ENCODE measurements at regions not wholly inside any gene's neighbourhood (a gene's known extent, or its start where the extent isn't known, plus 50 kb on each side); places are given as distances from the start of the nearest gene placed in this dataset.
"Not testable (repeated sequence)": the region's sequence is repeated elsewhere in the genome, so short reads cannot be mapped to it uniquely, and the experiment has no call there.

GRCh38 chrX:31014474-31014873 is 57.4 kb downstream of the FTHL17 start:
- not testable (repeated sequence) for H3K4me3 ChIP-seq; H3K9ac ChIP-seq (ENCODE audit: insufficient read depth in 1 of 2, low read length in 2 of 2); DNase-seq; H3K9me3 ChIP-seq (ENCODE audit: control insufficient read depth in 4 of 4, insufficient read depth in 3 of 4, low read length in 3 of 4); H3K36me3 ChIP-seq (ENCODE audit: control insufficient read depth in 4 of 4, insufficient read depth in 4 of 4, low read length in 4 of 4); ATAC-seq (ENCODE audit: insufficient read depth, low FRiP score); H3K27ac ChIP-seq (ENCODE audit: low read depth in 1 of 2, low read length in 1 of 2); H3K27me3 ChIP-seq (ENCODE audit: control insufficient read depth in 3 of 3, insufficient read depth in 3 of 3, low read length in 2 of 3); H3K4me1 ChIP-seq (ENCODE audit: control insufficient read depth in 5 of 5, insufficient read depth in 5 of 5, low read length in 5 of 5)
- WGBS, 2 donors: 77 to 95% methylated on average over 11 of the region's 11 CpGs

GRCh38 chrX:31012509-31013025 is 59.3 kb downstream of the FTHL17 start:
- 81 to 89% methylated on average over 6 of the region's 6 CpGs for WGBS, 2 donors
- H3K9me3 ChIP-seq (ENCODE audit: control insufficient read depth in 4 of 4, insufficient read depth in 3 of 4, low read length in 3 of 4): no peaks in the 10 kb centered on the region
- H3K36me3 ChIP-seq (ENCODE audit: control insufficient read depth in 4 of 4, insufficient read depth in 4 of 4, low read length in 4 of 4): no peaks in the 10 kb centered on the region
- no peak overlapping the region for H3K4me3 ChIP-seq
- no peaks in the 10 kb centered on the region for H3K4me1 ChIP-seq (ENCODE audit: control insufficient read depth in 5 of 5, insufficient read depth in 5 of 5, low read length in 5 of 5)
- no peak overlapping the region for H3K27ac ChIP-seq (ENCODE audit: low read depth in 1 of 2, low read length in 1 of 2)
- peaks cover 0 to 2% (median 2%) of the 10 kb centered on the region in 3 donors for H3K27me3 ChIP-seq (ENCODE audit: control insufficient read depth in 3 of 3, insufficient read depth in 3 of 3, low read length in 2 of 3)
- ATAC-seq (ENCODE audit: insufficient read depth, low FRiP score) (no peak), DNase-seq (no peak)
- no peak overlapping the region for H3K9ac ChIP-seq (ENCODE audit: insufficient read depth in 1 of 2, low read length in 2 of 2)
- TF ChIP-seq, protein P1, sequence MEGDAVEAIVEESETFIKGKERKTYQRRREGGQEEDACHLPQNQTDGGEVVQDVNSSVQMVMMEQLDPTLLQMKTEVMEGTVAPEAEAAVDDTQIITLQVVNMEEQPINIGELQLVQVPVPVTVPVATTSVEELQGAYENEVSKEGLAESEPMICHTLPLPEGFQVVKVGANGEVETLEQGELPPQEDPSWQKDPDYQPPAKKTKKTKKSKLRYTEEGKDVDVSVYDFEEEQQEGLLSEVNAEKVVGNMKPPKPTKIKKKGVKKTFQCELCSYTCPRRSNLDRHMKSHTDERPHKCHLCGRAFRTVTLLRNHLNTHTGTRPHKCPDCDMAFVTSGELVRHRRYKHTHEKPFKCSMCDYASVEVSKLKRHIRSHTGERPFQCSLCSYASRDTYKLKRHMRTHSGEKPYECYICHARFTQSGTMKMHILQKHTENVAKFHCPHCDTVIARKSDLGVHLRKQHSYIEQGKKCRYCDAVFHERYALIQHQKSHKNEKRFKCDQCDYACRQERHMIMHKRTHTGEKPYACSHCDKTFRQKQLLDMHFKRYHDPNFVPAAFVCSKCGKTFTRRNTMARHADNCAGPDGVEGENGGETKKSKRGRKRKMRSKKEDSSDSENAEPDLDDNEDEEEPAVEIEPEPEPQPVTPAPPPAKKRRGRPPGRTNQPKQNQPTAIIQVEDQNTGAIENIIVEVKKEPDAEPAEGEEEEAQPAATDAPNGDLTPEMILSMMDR (IDR thresholded peaks at IDR 0.05; ENCODE audit: control extremely low read depth, extremely low read depth): no peak

- peaks cover 0 to 2% (median 0%) of the 10 kb centered on the region in 4 donors for H3K9me3 ChIP-seq (ENCODE audit: control insufficient read depth in 4 of 4, insufficient read depth in 3 of 4, low read length in 3 of 4)
- no peak overlapping the region for H3K9ac ChIP-seq (ENCODE audit: insufficient read depth in 1 of 2, low read length in 2 of 2)
- no peak overlapping the region for H3K4me3 ChIP-seq
- TF ChIP-seq, protein P1 (IDR thresholded peaks at IDR 0.05; ENCODE audit: control extremely low read depth, extremely low read depth): no peak
- peaks cover 1 to 7% (median 2%) of the 10 kb centered on the region in 3 donors for H3K27me3 ChIP-seq (ENCODE audit: control insufficient read depth in 3 of 3, insufficient read depth in 3 of 3, low read length in 2 of 3)
- ATAC-seq (ENCODE audit: insufficient read depth, low FRiP score): no peak
- no peak overlapping the region for H3K27ac ChIP-seq (ENCODE audit: low read depth in 1 of 2, low read length in 1 of 2)
- H3K36me3 ChIP-seq (ENCODE audit: control insufficient read depth in 4 of 4, insufficient read depth in 4 of 4, low read length in 4 of 4): no peaks in the 10 kb centered on the region
- no peaks in the 10 kb centered on the region for H3K4me1 ChIP-seq (ENCODE audit: control insufficient read depth in 5 of 5, insufficient read depth in 5 of 5, low read length in 5 of 5)
- WGBS, 2 donors: 58 to 81% methylated on average over 4 of the region's 4 CpGs
- no peak for DNase-seq
These were observed 64.5 kb downstream of the FTHL17 start for GRCh38 chrX:31007321-31007720.

GRCh38 chrX:31006027-31006426 is 65.8 kb downstream of the FTHL17 start:
- no peak overlapping the region for H3K4me3 ChIP-seq
- TF ChIP-seq, protein P1 (IDR thresholded peaks at IDR 0.05; ENCODE audit: control extremely low read depth, extremely low read depth): no peak
- 60 to 77% methylated on average over 2 of the region's 2 CpGs for WGBS, 2 donors
- DNase-seq (no peak), ATAC-seq (ENCODE audit: insufficient read depth, low FRiP score) (no peak)
- H3K27me3 ChIP-seq (ENCODE audit: control insufficient read depth in 3 of 3, insufficient read depth in 3 of 3, low read length in 2 of 3): peaks cover 2 to 10% (median 2%) of the 10 kb centered on the region in 3 donors
- peaks cover 0 to 2% (median 0%) of the 10 kb centered on the region in 4 donors for H3K9me3 ChIP-seq (ENCODE audit: control insufficient read depth in 4 of 4, insufficient read depth in 3 of 4, low read length in 3 of 4)
- H3K27ac ChIP-seq (ENCODE audit: low read depth in 1 of 2, low read length in 1 of 2): no peak overlapping the region
- no peak overlapping the region for H3K9ac ChIP-seq (ENCODE audit: insufficient read depth in 1 of 2, low read length in 2 of 2)
- H3K36me3 ChIP-seq (ENCODE audit: control insufficient read depth in 4 of 4, insufficient read depth in 4 of 4, low read length in 4 of 4): no peaks in the 10 kb centered on the region
- H3K4me1 ChIP-seq (ENCODE audit: control insufficient read depth in 5 of 5, insufficient read depth in 5 of 5, low read length in 5 of 5): no peaks in the 10 kb centered on the region

Data from lung (tissue), 11 donors.